B cell (primary cell): ENCODE measurements at regions not wholly inside any gene's neighbourhood (a gene's known extent, or its start where the extent isn't known, plus 50 kb on each side); places are given as distances from the start of the nearest gene placed in this dataset.

Experiments used
- ATAC-seq: fragments of 200-7000 bp; cut with Tn5 transposase; one replicate; pipeline ENCODE4 v1.10.0; 2021; ENCODE audit warnings: low read depth, mild to moderate bottlenecking, moderate number of reproducible peaks, moderate library complexity
- CTCF ChIA-PET: fragments of 350-600 bp; sonication (Branson Sonifier 250); formaldehyde crosslinking; loops from one replicate; lab custom pipeline; 2021; ENCODE audit warnings: antibody characterized with exemption, inconsistent platforms; lab: Charles Lee
- POLR2A ChIA-PET: fragments of 350-600 bp; sonication (Branson Sonifier 250); formaldehyde crosslinking; loops from one replicate; lab custom pipeline; 2021; ENCODE audit warnings: antibody characterized with exemption; lab: Charles Lee
- DNase-seq: peaks from one replicate; pipeline ENCODE4 v3.0.0; 2013
- H2AFZ ChIP-seq: 2 replicates; pipeline ENCODE4 v1.6.1; 2012; ENCODE audit warnings: mild to moderate bottlenecking, low read depth, low read length; ENCODE audit not compliant: insufficient read depth, poor library complexity, severe bottlenecking
- H3K27ac ChIP-seq, 2 donors: 1 replicate in 1 of 2; 2 replicates in 1 of 2; pipeline ENCODE4 v1.5.1; 2012 to 2013; ENCODE audit warnings: low read length in 2 of 2, mild to moderate bottlenecking in 2 of 2, moderate library complexity in 1 of 2
- H3K27me3 ChIP-seq, 4 experiments: fragments of 200-600 bp in 1 of 4; sonication (generic) in 1 of 4; replicated peaks in 1 of 4; 1 replicate in 2 of 4; 2 replicates in 2 of 4; pipeline versions ENCODE4 v1.6.1 to v1.7.0; 2013 to 2016; ENCODE audit warnings: low read length in 3 of 4, mild to moderate bottlenecking in 2 of 4, mixed read lengths in 1 of 4, moderate library complexity in 1 of 4; ENCODE audit not compliant: insufficient read depth in 4 of 4, control insufficient read depth in 3 of 4; ENCODE audit errors: control extremely low read depth in 1 of 4
- H3K36me3 ChIP-seq, 2 experiments: replicated peaks in 1 of 2; 1 replicate in 1 of 2; 2 replicates in 1 of 2; pipeline versions ENCODE4 v1.6.1 to v1.7.1; 2013; ENCODE audit warnings: low read length in 1 of 2; ENCODE audit not compliant: insufficient read depth in 2 of 2, control insufficient read depth in 1 of 2; ENCODE audit errors: control extremely low read depth in 1 of 2, extremely low read depth in 1 of 2
- H3K4me1 ChIP-seq, 2 donors: fragments of 200-600 bp in 1 of 2; sonication (generic) in 1 of 2; 1 replicate in 1 of 2; 2 replicates in 1 of 2; pipeline versions ENCODE4 v1.5.1 to v1.6.1; 2013 to 2017; ENCODE audit warnings: low read length in 2 of 2; ENCODE audit not compliant: control insufficient read depth in 2 of 2, insufficient read depth in 2 of 2
- H3K4me2 ChIP-seq: replicated peaks from 2 replicates; pipeline ENCODE3; 2012; ENCODE audit warnings: mild to moderate bottlenecking, low read depth, low read length; ENCODE audit not compliant: poor library complexity, severe bottlenecking
- H3K4me3 ChIP-seq, 5 experiments: fragments of 200-600 bp in 1 of 5; sonication (generic) in 1 of 5; 1 replicate in 3 of 5; 2 replicates in 2 of 5; pipeline versions ENCODE4 v1.5.1 to v1.7.0; 2011 to 2016; ENCODE audit warnings: low read length in 4 of 5, mild to moderate bottlenecking in 4 of 5, low read depth in 2 of 5, control low read depth in 1 of 5, moderate library complexity in 1 of 5; ENCODE audit not compliant: insufficient read depth in 1 of 5; ENCODE audit errors: control extremely low read depth in 1 of 5, extremely low read depth in 1 of 5
- H3K79me2 ChIP-seq: fragments of 200-600 bp; sonication (generic); one replicate; pipeline ENCODE4 v1.6.0; 2016; ENCODE audit warnings: low read length; ENCODE audit not compliant: control insufficient read depth, insufficient read depth
- H3K9ac ChIP-seq: fragments of 200-600 bp; sonication (generic); 2 replicates; pipeline ENCODE4 v1.6.1; 2017; ENCODE audit warnings: mild to moderate bottlenecking, low read length, moderate library complexity
- H3K9me3 ChIP-seq, 3 donors: one replicate each; pipeline versions ENCODE4 v1.6.1 to v1.7.1; 2013; ENCODE audit warnings: low read length in 2 of 3; ENCODE audit not compliant: control insufficient read depth in 2 of 3, insufficient read depth in 1 of 3; ENCODE audit errors: control extremely low read depth in 1 of 3
- H4K20me1 ChIP-seq: 2 replicates; pipeline ENCODE4 v1.6.0; 2012; ENCODE audit warnings: mild to moderate bottlenecking, low read length; ENCODE audit not compliant: insufficient read depth, control insufficient read depth, poor library complexity, severe bottlenecking
- H3K27ac Mint-ChIP-seq: one replicate; pipeline ENCODE4 v1.8.0; 2021; ENCODE audit warnings: mixed read lengths
- H3K27me3 Mint-ChIP-seq: one replicate; pipeline ENCODE4 v1.8.0; 2021; ENCODE audit warnings: mixed read lengths
- H3K4me1 Mint-ChIP-seq: one replicate; pipeline ENCODE4 v1.8.0; 2021; ENCODE audit warnings: mixed read lengths
- H3K4me3 Mint-ChIP-seq: one replicate; pipeline ENCODE4 v1.8.0; 2021; ENCODE audit warnings: mixed read lengths
- H3K9me3 Mint-ChIP-seq: one replicate; pipeline ENCODE4 v1.8.0; 2022; ENCODE audit warnings: mixed read lengths; ENCODE audit not compliant: insufficient read depth
- EZH2 ChIP-seq: IDR thresholded peaks from 2 replicates; pipeline ENCODE4 v1.6.1; 2012; ENCODE audit warnings: borderline replicate concordance, low read depth, mild to moderate bottlenecking, moderate library complexity, low read length; ENCODE audit not compliant: insufficient read depth, poor library complexity, severe bottlenecking
- WGBS: methylation state at CpG from one replicate; pipeline ENCODE4 v1.1.5; 2013; ENCODE audit warnings: missing lambda C conversion rate; ENCODE audit not compliant: insufficient coverage; 5-methylcytosine and 5-hydroxymethylcytosine counted together
- intact Hi-C: fragments of 100-400 bp; cut with micrococcal nuclease; formaldehyde crosslinking; loops from one replicate; pipeline ENCODE4 v1.10.0; 2022
- TF ChIP-seq, protein P1 (sequence below): fragments of 200-600 bp; IDR thresholded peaks from one replicate; pipeline ENCODE4 v1.8.0; 2022; ENCODE audit warnings: antibody characterized with exemption, mild to moderate bottlenecking

DNA sequence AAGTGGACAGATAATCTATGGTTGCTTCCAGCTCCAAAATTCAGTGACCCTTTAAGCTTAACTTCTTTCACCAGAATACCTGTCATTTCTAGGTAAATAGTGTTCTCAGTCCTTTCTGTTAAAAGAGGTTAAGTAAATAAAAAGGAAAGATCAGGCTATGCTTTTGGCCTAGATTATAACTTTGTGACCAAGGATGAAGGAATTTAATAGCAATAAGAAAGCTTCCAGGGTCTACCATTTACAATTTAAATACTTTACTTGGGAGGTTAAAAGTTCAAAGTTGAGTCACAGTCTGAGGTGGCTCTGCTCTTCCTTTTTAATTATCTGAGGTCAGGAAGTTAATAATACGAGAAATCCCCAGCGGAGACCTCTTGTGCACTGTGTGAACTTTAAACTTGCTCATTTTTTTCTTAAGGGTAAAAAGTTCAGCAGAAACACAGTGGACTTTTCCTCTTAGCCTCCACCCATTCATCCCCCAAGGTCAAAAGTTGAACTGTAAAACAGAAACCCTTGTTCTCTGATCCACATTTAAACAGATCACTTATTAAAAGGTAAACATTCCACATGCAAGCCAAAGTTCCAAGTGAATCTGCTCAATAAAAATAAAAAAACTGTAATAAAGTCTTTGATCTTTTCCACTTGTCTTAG, 187.1 kb downstream of the NRIP1 start:
- Histone ChIP-seq H3K27me3 (no peaks in the 10 kb centered on the region), H3K79me2 (no peaks in the 10 kb centered on the region), H3K4me3 (no peak overlapping the region), H3K9me3 (no peaks in the 10 kb centered on the region), H3K36me3 (no peaks in the 10 kb centered on the region), H3K27ac (no peak overlapping the region), H3K4me1 (peaks cover 48 to 57% of the 10 kb centered on the region in 2 donors), H3K9ac (no peak overlapping the region), H3K4me2 (peak overlapping the region; percentile 17), H4K20me1 (no peaks in the 10 kb centered on the region), H2AFZ (no peak overlapping the region)
- Mint-ChIP-seq H3K4me1 (peaks cover 74% of the 10 kb centered on the region), H3K27ac (no peak overlapping the region), H3K9me3 (no peaks in the 10 kb centered on the region), H3K4me3 (peak overlapping the region; percentile 12), H3K27me3 (no peaks in the 10 kb centered on the region)
- intact Hi-C loops: loop anchor here (5.0 to 10.0 kb wide), 2 partner anchors 113 to 185 kb away; partner anchors contain the start of gene NRIP1
- no peak for DNase-seq
- ATAC-seq: peak; percentile 68
- CTCF ChIA-PET: interaction anchor here (1.4 to 3.1 kb wide), 2 partner anchors 9 to 13 kb away, joined by 3 to 9 read pairs; no protein-coding TSS in a partner anchor
- TF ChIP-seq, protein P1, sequence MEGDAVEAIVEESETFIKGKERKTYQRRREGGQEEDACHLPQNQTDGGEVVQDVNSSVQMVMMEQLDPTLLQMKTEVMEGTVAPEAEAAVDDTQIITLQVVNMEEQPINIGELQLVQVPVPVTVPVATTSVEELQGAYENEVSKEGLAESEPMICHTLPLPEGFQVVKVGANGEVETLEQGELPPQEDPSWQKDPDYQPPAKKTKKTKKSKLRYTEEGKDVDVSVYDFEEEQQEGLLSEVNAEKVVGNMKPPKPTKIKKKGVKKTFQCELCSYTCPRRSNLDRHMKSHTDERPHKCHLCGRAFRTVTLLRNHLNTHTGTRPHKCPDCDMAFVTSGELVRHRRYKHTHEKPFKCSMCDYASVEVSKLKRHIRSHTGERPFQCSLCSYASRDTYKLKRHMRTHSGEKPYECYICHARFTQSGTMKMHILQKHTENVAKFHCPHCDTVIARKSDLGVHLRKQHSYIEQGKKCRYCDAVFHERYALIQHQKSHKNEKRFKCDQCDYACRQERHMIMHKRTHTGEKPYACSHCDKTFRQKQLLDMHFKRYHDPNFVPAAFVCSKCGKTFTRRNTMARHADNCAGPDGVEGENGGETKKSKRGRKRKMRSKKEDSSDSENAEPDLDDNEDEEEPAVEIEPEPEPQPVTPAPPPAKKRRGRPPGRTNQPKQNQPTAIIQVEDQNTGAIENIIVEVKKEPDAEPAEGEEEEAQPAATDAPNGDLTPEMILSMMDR: no peak
- no peak for TF ChIP-seq EZH2
- POLR2A ChIA-PET: interaction anchor here (0.7 kb wide), 1 partner anchor 865 kb away, joined by 4 read pairs; no protein-coding TSS in a partner anchor
- no CpG with 5 or more reads among the region's 2 CpGs for WGBS

DNA sequence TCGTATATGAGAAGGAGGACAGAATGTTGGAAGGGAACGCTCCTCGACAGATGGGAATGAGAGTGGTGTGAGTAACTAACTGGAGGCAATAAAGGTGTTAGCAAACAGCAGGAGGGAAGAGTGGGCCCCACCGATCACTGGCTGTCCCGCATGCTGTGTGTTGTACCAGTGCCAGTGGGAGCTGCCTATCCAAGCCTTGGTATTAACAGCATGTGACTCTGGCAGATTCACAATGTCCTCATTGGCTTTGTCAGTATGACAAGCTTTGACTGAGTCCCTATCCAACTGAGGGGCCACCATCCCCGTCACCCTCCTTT, 188.3 kb downstream of the NRIP1 start:
- peaks cover 41 to 52% of the 10 kb centered on the region in 2 donors for H3K4me1 ChIP-seq
- H3K9me3 ChIP-seq: no peaks in the 10 kb centered on the region
- Mint-ChIP-seq H3K27me3 (no peaks in the 10 kb centered on the region), H3K4me1 (peaks cover 70% of the 10 kb centered on the region), H3K27ac (no peak overlapping the region), H3K4me3 (peak overlapping the region; percentile 3), H3K9me3 (no peaks in the 10 kb centered on the region)
- no peaks in the 10 kb centered on the region for H3K79me2 ChIP-seq
- no peaks in the 10 kb centered on the region for H4K20me1 ChIP-seq
- CTCF ChIA-PET: interaction anchor here (1.4 to 3.1 kb wide), 2 partner anchors 8 to 12 kb away, joined by 3 to 9 read pairs; no protein-coding TSS in a partner anchor
- no peak overlapping the region for H3K9ac ChIP-seq
- no peak overlapping the region for H3K4me2 ChIP-seq
- H3K27ac ChIP-seq: no peak overlapping the region
- H3K27me3 ChIP-seq: no peaks in the 10 kb centered on the region
- no peak overlapping the region for H3K4me3 ChIP-seq
- H2AFZ ChIP-seq: no peak overlapping the region
- DNase-seq (no peak), ATAC-seq (no peak)
- POLR2A ChIA-PET: no interaction called here
- TF ChIP-seq EZH2: no peak
- TF ChIP-seq, protein P1: no peak
- intact Hi-C loops: loop anchor here (5.0 to 10.0 kb wide), 2 partner anchors 112 to 186 kb away; partner anchors contain the start of gene NRIP1
- 100% methylated on average over 5 of the region's 6 CpGs for WGBS
- no peaks in the 10 kb centered on the region for H3K36me3 ChIP-seq
